Activated CD4-positive, CD25-positive, alpha-beta regulatory T cell treated with anti-CD3 and anti-CD28 coated beads, Interleukin-2, amount 50 U/mL, for 72 hours (primary cell): ENCODE measurements at regions not wholly inside any gene's neighbourhood (a gene's known extent, or its start where the extent isn't known, plus 50 kb on each side); places are given as distances from the start of the nearest gene placed in this dataset.
"Not testable (repeated sequence)": the region's sequence is repeated elsewhere in the genome, so short reads cannot be mapped to it uniquely, and the experiment has no call there.

Experiments
- DNase-seq: peaks from one replicate; pipeline ENCODE4 v3.0.0; 2021

DNA sequence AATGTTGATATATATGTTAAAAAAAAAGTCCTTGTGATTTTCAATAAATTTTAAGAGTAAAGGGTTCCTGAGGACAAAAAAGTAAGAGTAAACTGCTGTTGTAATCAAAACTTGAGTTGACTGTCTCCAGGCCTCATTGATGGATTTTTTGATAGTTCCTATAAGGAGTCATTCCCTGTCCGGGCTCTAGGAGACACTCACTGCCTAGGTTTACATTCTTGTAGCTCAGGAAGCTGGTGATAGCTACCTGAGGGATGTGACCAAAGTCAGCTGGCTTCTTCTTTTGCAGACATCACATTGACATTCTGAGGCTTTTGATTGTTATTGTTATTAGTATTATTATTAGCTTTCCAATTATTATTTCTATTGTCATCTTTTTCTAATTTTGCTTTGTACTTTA, 116.5 kb upstream of the FBXL7 start:
- no peak for DNase-seq

DNA sequence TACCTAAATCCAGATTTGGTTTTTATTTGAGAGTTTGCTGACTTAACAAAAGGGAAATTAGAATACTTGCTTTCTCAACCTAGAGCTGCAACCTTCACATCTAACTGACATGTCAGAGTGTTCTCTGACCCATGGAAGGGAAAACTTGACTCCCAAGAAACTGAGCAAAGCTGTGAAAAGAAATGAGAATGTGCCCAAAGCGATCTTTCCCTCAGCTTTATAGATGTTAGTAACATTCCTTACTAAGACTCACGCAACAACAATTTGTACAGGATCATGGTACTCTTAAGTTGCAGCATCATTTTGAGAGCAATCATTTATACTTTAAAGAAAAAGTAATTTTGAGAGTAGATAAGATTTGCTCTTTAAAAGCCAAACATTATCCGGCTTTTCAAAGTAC, 117.0 kb upstream of the FBXL7 start:
- no peak for DNase-seq

DNA sequence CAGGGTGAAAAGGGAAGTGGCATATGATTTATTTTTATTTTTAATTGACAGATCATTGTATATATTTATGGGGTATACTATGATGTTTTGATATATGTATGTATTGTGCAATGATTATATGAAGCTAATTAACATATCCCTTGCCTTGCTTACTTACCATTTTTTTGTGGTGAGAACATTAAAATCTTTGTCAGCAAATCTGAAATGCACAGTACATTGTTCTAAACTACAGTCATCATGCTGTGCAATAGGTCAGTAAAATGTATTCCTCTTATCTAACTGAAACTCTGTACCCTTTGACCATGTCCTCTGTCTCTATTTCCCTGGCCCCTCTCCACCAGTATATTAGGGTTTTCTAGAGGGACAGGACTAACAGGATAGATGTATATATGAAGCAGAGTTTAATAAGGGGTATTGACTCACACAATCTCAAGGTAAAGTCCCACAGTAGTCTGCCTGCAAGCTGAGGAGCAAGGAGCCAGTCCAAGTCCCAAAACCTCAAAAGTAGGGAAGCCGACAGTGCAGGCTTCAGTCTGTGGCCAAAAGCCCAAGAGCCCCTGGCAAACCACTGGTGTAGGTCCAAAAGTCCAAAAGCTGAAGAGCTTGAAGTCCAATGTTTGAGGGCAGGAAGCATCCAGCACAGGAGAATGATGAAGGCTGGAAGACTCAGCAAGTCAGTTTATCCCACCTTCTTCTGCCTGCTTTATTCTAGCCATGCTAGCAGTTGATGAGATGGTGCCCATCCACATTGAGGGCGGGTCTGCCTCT, 122.2 kb upstream of the FBXL7 start:
- no peak for DNase-seq

DNA sequence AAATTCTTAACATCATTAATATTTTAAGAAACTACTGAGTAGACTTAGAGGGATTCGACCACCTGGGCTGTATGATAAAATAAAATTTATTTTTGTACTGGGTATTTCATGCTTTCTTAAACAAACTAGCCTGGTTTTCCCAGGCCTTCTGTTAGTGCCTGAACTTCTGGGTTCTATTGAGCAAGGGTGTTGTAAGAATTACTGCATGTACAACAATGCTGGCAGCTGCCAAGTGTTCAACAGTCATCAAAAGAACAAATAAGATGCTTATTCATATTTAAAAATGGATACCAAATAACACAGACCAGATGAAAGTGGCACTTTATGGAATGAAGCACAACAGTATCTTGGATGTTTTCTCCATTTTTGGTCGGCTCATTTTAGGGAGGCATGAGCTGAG, 123.2 kb upstream of the FBXL7 start:
- DNase-seq = no peak

DNA sequence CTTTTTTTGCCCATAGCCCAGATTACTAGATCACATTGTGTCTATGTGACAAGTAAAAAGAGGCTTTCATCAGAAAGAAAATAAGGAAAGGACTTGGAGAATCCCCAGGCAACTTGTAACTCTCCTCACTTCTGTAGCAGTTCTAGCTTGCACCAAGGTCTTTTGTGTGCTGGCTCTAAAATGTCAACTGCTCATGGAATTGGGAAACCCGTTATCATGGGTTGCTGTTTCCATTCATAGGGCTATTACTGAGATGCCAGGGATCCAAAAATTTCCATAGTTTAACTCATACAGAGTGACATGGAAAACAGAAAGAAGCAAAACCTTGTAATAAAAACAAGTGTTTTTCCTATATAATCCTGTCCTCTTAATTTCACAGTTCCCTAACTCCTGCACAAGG, 123.9 kb upstream of the FBXL7 start:
- DNase-seq = no peak

DNA sequence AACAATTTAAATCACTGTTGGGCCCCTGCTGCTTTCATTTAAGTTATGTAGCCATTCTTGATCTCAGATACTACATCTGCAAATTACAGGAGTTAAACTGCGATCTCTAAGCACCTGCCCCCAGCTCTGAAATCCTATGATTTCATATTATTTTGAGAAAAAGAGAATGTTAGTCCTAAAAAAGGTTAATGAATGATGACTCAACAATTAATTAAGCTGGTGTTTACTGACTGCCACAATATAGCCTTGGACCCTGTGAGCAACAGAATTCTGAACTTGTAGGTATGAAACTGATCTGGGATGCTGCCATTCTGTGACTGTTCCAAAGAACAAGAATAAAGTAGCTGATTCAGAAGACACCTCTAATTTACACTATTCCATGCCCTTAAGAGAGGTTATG, 124.4 kb upstream of the FBXL7 start:
- no peak for DNase-seq

DNA sequence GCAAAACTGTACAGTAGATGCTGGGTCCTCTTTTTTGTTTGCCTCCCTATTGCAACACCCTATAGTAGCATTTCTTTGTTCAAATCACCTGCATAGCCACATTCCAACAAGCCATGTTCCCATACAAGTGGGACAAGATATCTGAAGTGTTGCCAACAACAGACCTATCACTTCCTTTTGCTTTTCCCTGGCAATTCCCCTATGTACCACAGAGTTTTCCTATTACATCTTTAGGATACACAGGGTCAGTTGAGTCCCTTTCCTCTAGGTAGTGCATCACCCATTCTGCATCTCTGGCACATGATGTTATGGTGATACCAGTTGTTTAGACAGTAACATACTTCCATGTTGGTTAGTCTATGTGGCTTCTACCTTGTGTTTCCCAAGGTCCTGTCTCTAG, 125.1 kb upstream of the FBXL7 start:
- no peak for DNase-seq

DNA sequence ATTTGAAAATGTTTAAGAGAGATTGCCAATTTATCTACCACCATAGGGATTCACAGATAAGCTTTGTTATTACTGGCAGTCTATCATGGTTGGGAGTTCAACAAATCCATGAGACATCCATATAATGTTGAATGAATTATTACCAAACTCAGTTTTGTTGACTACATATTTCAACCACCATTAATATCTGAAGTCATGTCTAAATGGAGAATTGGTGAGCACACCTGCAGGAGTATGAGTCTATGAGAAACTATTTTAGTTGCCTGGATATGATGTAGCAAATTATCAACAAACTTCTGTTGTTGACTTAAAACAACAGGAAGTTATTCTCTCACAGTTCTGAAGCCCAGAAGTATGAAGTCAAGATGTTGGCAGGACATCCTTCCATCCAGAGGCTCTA, 126.8 kb upstream of the FBXL7 start:
- no peak for DNase-seq

DNA sequence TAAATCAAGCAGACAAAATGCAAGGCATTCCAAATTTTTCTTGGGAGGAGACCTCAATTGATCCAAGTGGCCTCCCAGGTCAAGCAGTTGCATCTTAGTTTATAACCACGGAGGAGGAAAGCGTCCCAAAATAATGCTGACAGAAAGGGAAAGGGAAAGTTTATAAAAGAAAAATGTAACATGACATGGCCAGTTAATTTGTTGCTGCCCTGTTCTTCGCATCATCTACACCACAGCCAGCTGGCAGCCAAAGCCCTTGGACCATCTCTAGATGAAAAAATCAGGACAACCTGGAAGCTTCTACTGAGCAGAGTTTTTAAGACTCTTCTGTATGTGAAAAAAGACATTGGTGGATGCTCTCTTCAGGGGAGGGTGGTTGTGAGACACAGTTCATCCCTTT, 128.8 kb upstream of the FBXL7 start:
- no peak for DNase-seq

DNA sequence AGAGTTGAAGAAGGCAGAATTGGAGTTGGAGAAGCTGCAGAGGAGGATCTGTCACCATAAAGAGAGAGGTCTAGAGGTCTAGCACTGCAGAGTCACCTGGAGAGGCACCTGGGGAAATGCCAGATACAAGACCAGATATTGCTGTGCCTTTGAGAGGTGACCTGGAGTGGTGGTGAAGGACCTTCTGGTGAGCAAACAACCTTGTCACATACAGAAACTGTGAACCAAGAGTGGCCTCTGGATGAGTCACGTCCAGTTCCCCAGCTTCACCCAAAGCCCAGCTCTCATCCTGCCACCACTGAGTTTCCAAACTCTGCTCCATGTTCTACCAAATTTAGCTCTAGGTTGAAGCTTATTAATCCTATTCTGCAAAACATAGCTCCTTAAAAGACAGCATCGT, 131.1 kb upstream of the FBXL7 start:
- no peak for DNase-seq

DNA sequence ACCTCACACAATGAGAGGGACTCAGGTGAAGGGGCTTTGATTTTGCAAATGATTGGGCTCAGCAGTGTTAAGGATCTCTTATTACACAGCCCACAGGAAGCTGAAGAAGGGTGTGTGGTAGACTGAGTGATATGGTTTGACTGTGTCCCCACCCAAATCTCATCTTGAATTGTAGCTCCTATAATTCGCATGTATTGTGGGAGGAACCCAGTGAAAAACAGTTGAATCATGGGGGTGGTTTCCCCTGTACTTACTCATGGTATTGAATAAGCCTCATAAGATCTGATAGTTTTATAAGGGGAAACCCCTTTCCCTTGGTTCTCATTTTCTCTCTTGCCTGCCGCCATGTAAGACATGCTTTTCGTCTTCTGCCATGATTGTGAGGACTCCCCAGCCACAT, 132.5 kb upstream of the FBXL7 start:
- DNase-seq = no peak

DNA sequence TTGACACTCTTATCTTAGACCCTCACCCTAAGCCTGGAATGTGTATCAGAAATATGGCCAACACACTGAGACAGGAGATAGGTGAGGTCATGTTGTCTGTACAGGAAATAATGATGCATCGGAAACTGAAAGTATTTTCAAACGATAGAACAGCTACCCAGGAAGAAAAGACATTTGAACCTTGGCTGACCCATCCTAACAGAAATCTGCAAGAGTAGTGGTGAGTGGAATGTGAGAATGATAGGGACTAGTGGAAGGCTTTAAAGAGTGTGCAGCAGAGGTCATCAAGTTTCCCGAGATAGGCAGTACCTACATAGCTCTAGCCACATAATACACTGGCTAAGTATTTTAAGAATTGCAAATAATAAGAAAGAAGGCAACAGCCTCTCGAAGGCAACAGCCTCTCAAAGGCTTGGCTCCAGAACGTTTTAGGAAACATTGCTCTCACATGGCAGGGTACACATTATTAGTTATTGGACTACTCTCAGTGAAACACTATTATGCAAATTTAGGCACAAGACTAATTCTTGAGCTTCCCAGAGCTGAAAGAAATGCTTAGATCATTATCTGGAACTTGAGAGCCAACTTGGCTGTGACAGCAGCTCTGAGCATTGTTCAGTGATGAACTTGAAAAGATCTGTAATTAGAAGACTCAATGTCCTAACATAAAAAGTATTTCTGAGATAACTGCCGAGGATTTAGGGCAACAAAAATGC, 133.1 kb upstream of the FBXL7 start:
- no peak for DNase-seq

DNA sequence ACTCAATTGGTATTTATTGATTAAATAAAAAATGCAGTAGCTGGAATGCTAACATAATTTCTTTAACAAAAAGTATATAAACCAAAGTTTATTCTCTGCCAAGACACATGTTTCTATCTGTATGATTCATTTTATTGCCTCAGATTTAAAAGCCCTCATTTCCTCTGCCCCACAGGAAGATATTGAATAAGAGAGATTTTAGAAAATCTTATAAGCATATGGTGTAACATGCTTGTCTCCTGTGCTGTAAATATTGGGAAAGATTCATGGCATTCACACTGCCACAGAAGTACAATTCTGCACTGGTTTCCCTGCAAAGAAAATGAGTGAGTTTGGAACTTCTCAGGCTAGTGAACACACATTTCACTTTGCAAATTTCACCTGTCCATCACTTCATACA, 134.9 kb upstream of the FBXL7 start:
- DNase-seq = no peak

DNA sequence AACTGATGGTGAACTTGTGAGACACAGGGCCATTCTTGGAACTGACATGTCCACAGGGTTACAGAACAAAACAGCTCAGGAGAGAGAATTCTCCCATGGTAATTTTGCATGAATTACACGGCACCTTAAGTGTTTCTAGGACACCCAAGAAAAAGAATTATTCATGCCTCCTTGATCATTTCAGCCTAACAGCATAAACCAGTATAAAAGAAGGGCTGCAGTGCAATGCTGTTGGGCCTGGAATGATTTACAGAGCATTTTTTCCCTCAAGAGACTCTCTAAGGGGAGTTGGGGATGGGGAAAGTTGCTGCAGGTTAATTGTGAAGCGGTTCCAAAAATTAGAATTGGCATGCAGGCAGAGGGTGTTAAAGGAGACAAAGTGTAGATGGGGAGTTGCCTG, 136.4 kb upstream of the FBXL7 start:
- no peak for DNase-seq

DNA sequence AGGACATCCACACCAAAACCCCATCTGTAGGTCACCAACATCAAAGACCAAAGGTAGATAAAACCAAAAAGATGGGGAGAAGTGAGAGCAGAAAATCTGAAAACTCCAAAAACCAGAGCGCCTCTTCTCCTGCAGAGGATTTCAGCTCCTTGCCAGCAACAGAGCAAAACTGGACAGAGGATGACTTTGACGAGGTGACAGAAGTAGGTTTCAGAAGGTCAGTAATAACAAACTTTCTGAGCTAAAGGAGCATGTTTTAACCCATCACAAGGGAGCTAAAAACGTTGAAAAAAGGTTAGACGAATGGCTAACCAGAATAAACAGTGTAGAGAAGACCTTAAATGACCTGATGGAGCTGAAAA, 142.9 kb upstream of the FBXL7 start:
- DNase-seq = not testable (repeated sequence)

DNA sequence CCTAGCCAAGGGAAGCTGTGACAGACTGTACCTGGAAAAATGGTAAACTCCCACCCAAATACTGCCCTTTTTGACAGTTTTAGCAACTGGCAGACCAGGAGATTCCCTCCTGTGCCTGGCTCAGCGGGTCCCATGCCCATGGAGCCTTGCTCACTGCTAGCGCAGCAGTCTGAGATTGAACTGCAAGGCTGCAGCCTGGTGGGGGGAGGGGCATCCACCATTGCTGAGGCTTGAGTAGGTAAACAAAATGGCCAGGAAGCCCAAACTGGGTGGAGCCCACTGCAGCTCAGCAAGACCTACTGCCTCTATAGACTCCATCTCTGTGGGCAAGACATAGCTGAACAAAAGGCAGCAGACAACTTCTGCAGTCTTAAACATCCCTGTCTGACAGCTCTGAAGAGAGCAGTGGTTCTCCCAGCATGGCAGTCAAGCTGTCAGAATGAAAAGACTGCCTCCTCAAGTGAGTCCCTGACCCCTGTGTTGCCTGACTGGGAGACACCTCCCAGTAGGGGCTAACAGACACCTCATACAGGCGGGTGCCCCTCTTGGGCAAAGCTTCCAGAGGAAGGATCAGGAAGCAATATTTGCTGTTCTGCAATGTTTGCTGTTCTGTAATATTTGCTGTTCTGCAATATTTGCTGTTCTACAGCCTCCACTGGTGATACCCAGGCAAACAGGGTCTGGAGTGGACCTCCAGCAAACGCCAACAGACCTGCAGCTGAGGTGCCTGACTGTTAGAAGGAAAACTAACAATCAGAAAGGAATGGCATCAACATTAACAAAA, 143.5 kb upstream of the FBXL7 start:
- DNase-seq = not testable (repeated sequence)

DNA sequence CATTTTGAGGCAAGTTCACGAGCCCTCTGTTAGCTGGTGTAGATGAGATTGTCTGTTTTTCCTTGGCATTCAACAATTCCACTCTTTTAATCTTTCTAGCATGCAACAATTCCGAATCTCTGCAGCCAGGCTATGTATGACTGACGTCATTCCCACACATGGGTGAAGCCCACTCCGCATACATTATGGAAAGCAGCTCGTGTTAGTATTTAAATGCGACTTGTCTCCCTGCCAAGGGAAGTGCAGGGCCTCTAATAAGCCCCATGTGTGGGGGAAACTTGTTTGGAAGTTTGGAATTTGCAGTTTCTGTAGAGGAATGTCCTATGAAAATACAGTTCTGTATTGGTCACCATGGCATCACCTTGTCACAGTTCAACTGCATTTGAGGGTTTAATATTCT, 146.0 kb upstream of the FBXL7 start:
- no peak for DNase-seq

DNA sequence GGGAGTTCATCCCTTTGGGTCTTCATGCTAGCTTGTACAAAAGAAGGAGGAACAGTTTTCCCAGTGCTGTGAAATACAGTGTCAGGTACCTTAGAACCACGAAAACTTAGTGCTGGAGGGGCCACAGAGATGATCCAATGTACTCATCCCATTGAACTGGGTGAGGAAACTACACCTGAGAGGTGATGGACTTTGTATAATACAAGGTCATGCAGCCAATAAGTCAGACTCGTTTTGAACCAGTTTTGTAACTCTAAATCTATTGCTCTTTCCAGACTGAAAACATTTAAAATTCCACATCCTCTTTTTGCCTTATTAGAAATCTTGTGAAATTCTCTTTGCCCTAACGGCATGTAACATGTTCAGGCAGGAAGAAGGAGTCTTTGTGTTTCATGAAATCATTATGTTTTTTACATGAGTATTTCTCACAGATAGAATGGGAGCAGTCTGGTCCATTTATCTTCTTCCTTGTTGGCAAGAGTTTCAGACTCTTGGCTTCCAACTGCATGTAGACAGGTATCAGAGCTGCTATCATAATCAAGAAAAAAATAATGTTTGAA, 146.8 kb upstream of the FBXL7 start:
- no peak for DNase-seq

DNA sequence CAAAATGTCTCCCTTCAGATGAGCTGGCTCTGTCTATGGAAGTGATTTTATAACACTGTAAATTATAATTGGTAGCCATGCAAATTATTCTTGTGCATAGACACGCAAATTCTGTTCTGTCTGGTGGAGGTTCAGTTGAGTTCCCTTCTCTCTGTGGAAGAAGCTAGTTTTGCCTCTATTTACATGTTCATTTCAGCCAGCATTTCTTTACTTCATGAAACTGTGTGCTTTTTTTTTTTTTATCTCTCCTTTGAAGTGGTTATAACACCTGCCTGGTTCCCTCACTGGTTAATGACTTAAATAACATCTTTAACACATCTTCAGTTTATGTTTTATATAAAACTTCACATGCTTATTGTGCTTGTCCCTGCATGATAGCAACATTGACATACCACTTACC, 149.4 kb upstream of the FBXL7 start:
- no peak for DNase-seq

DNA sequence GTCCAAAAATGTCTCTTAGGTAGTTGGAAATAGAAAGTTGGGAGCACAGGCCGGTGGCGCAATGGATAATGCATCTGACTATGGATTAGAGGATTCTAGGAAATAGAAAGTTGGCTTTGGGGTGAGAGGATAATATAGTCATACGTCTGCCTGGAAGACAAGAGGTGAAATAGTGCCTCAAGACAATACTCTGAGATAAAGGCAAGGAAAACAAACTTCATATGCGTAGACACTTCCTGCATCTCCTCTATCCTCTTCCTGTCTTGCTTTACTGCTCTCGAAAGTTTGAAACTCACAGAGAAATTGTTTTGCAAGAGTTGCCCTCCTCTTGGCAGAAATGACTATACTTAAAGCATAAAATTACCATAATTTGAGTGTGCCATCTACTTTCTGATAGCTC, 153.2 kb upstream of the FBXL7 start:
- no peak for DNase-seq

DNA sequence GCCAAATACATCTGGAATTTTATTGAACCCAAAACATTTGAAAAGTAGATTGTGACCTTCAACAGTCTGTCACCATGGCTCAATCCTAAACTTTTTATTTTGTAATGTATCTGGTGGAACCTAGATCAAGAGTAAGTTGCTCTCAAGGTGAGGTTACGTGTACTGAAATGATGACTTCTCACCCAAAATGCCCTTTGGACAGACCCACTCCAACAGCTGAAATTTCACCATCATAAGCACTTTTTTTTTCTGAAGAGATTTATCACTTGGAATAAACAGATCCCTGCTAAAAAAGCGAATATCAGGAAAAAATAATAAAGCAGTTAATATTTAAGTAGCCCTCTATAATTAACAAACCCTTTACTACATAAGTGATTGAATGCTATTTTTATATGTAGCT, 155.0 kb upstream of the FBXL7 start:
- no peak for DNase-seq

DNA sequence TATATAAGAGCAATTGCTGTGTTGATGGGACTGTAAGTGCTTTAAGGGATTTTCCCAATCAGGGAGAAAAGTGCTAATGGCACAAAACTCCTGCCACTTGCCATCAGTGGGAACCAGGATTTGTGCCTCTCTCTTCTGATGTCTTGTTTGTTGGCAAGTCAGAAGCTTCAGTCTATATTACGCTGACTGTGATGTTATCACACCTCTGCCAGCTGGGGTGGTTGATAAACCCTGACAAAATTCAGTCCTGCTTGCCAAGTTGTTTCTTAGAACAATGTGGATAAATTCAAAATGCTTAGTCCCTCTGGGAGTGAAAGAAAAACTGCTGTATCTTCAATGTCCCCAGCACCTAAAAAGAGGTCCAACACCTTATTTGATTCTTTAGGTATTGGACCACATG, 161.4 kb upstream of the FBXL7 start:
- no peak for DNase-seq

DNA sequence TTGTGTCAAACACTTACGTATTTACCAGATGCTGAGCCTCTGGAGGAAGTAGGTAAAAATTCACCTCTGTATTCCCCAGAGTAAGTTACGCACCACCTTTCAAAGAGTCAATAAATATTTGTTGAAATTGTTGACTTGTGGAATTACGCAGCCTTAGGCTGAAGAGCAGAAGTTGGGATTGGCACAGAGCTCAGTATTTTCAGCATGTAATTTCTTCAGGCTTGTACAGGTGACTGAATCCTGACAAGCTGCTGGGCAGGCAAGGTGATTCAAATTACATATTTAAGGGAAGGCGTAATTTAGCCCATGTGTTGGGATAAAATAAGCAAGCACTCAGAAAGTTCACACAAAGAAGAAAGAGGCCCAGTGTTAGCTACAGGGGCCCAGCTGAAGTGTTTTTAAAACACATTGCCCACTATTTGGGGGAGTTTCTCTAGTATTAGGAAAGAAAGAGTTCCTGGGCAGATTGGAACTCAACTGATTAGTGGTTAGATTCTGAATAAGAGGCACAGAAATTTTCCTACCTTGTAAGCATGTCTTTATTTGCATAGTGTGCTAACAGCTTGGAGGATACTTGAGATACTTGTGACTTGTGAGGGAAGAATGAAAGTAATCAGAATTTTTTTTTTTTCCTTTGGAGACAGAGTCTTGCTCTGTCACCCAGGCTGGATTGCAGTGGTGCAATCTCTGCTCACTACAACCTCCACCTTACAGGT, 165.3 kb upstream of the FBXL7 start:
- DNase-seq = no peak
